ENCODE measurements at regions not wholly inside any gene's neighbourhood (a gene's known extent, or its start where the extent isn't known, plus 50 kb on each side); places are given as distances from the start of the nearest gene placed in this dataset.

GRCh38 chr13:66036024-66036614, 1194.0 kb downstream of the PCDH9 start:
- Mint-ChIP-seq H3K36me3 (ENCODE audit: low read depth) (no peaks in the 10 kb centered on the region), H3K4me3 (no peak overlapping the region), H3K4me1 (ENCODE audit: low read depth) (no peaks in the 10 kb centered on the region), H3K27ac (no peak overlapping the region), H3K9me3 (peaks cover 14% of the 10 kb centered on the region), H3K27me3 (no peaks in the 10 kb centered on the region)
- intact Hi-C loops (cut with DNase I, micrococcal nuclease): no loop called here
- Histone ChIP-seq H3K4me1 (ENCODE audit: insufficient read depth, low read length) (no peaks in the 10 kb centered on the region), H3K9me3 (ENCODE audit: control insufficient read depth in 1 of 2, insufficient read depth in 1 of 2, low read length in 2 of 2) (no peaks in the 10 kb centered on the region), H3K27me3 (ENCODE audit: control insufficient read depth in 1 of 2, insufficient read depth in 2 of 2, low read length in 2 of 2) (no peaks in the 10 kb centered on the region), H3K27ac (ENCODE audit: low read depth in 1 of 2, low read length in 2 of 2) (no peak overlapping the region), H3K36me3 (ENCODE audit: insufficient read depth, low read length) (no peaks in the 10 kb centered on the region), H3K4me3 (ENCODE audit: low read length) (no peak overlapping the region)
- POLR2A ChIA-PET: no interaction called here
- TF ChIP-seq CTCF (IDR thresholded peaks at IDR 0.05): no peak
- ATAC-seq (ENCODE audit: poor library complexity) (no peak), DNase-seq (no peak)
- CTCF ChIA-PET: no interaction called here

- Mint-ChIP-seq H3K27ac (no peak overlapping the region), H3K9me3 (peaks cover 15% of the 10 kb centered on the region), H3K4me3 (no peak overlapping the region), H3K4me1 (ENCODE audit: low read depth) (no peaks in the 10 kb centered on the region), H3K36me3 (ENCODE audit: low read depth) (no peaks in the 10 kb centered on the region), H3K27me3 (no peaks in the 10 kb centered on the region)
- H3K4me3 ChIP-seq (ENCODE audit: low read length): no peak overlapping the region
- TF ChIP-seq CTCF (IDR thresholded peaks at IDR 0.05): no peak
- H3K27ac ChIP-seq (ENCODE audit: low read depth in 1 of 2, low read length in 2 of 2): no peak overlapping the region
- ChIA-PET CTCF (no interaction called here), POLR2A (no interaction called here)
- H3K36me3 ChIP-seq (ENCODE audit: insufficient read depth, low read length): no peaks in the 10 kb centered on the region
- intact Hi-C loops (cut with DNase I, micrococcal nuclease): no loop called here
- DNase-seq (no peak), ATAC-seq (ENCODE audit: poor library complexity) (no peak)
- H3K27me3 ChIP-seq (ENCODE audit: control insufficient read depth in 1 of 2, insufficient read depth in 2 of 2, low read length in 2 of 2): no peaks in the 10 kb centered on the region
- no peaks in the 10 kb centered on the region for H3K4me1 ChIP-seq (ENCODE audit: insufficient read depth, low read length)
- H3K9me3 ChIP-seq (ENCODE audit: control insufficient read depth in 1 of 2, insufficient read depth in 1 of 2, low read length in 2 of 2): no peaks in the 10 kb centered on the region
Observed at GRCh38 chr13:66033924-66034323, 1196.2 kb downstream of the PCDH9 start.

- intact Hi-C loops (cut with DNase I, micrococcal nuclease): no loop called here
- peaks cover 4% of the 10 kb centered on the region for H3K9me3 Mint-ChIP-seq
- H3K27ac Mint-ChIP-seq: no peak overlapping the region
- H3K4me3 ChIP-seq (ENCODE audit: low read length): no peak overlapping the region
- DNase-seq (no peak), ATAC-seq (ENCODE audit: poor library complexity) (no peak)
- no peaks in the 10 kb centered on the region for H3K27me3 ChIP-seq (ENCODE audit: control insufficient read depth in 1 of 2, insufficient read depth in 2 of 2, low read length in 2 of 2)
- H3K36me3 Mint-ChIP-seq (ENCODE audit: low read depth): no peaks in the 10 kb centered on the region
- POLR2A ChIA-PET: no interaction called here
- CTCF ChIA-PET: no interaction called here
- no peaks in the 10 kb centered on the region for H3K4me1 ChIP-seq (ENCODE audit: insufficient read depth, low read length)
- H3K4me3 Mint-ChIP-seq: no peak overlapping the region
- no peak for TF ChIP-seq CTCF (IDR thresholded peaks at IDR 0.05)
- H3K27ac ChIP-seq (ENCODE audit: low read depth in 1 of 2, low read length in 2 of 2): no peak overlapping the region
- H3K27me3 Mint-ChIP-seq: no peaks in the 10 kb centered on the region
- H3K9me3 ChIP-seq (ENCODE audit: control insufficient read depth in 1 of 2, insufficient read depth in 1 of 2, low read length in 2 of 2): no peaks in the 10 kb centered on the region
- H3K36me3 ChIP-seq (ENCODE audit: insufficient read depth, low read length): no peaks in the 10 kb centered on the region
- H3K4me1 Mint-ChIP-seq (ENCODE audit: low read depth): no peaks in the 10 kb centered on the region
Observed at GRCh38 chr13:66021846-66022245, 1208.3 kb downstream of the PCDH9 start.
